Gastrocnemius medialis (tissue), 4 donors: ENCODE measurements at regions not wholly inside any gene's neighbourhood (a gene's known extent, or its start where the extent isn't known, plus 50 kb on each side); places are given as distances from the start of the nearest gene placed in this dataset.

Source experiments
- POLR2A ChIP-seq, 2 donors: fragments of 450-650 bp; IDR thresholded peaks; one replicate each; pipeline ENCODE4 v1.6.1; 2017; ENCODE audit warnings: antibody characterized with exemption in 2 of 2, mild to moderate bottlenecking in 2 of 2, moderate library complexity in 2 of 2
- TF ChIP-seq, protein P1 (sequence below), 5 experiments: fragments of 450-650 bp in 3 of 5; fragments of 200-600 bp in 2 of 5; sonication (generic) in 2 of 5; IDR thresholded peaks in 4 of 5; conservative IDR thresholded peaks in 1 of 5; 1 replicate in 4 of 5; 2 replicates in 1 of 5; pipeline ENCODE4 v1.5.1; 2016 to 2019; ENCODE audit warnings: antibody characterized with exemption in 5 of 5, mild to moderate bottlenecking in 3 of 5, moderate library complexity in 3 of 5

GRCh38 chr5:100273846-100274580 is 261.2 kb upstream of the FAM174A start:
- TF ChIP-seq, protein P1, sequence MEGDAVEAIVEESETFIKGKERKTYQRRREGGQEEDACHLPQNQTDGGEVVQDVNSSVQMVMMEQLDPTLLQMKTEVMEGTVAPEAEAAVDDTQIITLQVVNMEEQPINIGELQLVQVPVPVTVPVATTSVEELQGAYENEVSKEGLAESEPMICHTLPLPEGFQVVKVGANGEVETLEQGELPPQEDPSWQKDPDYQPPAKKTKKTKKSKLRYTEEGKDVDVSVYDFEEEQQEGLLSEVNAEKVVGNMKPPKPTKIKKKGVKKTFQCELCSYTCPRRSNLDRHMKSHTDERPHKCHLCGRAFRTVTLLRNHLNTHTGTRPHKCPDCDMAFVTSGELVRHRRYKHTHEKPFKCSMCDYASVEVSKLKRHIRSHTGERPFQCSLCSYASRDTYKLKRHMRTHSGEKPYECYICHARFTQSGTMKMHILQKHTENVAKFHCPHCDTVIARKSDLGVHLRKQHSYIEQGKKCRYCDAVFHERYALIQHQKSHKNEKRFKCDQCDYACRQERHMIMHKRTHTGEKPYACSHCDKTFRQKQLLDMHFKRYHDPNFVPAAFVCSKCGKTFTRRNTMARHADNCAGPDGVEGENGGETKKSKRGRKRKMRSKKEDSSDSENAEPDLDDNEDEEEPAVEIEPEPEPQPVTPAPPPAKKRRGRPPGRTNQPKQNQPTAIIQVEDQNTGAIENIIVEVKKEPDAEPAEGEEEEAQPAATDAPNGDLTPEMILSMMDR (IDR thresholded peaks at IDR 0.05 in 4 of 5, conservative IDR thresholded peaks at IDR 0.05 in 1 of 5): no peak
- no peak for TF ChIP-seq POLR2A (IDR thresholded peaks at IDR 0.05)
